K562 (cell line): ENCODE measurements at regions not wholly inside any gene's neighbourhood (a gene's known extent, or its start where the extent isn't known, plus 50 kb on each side); places are given as distances from the start of the nearest gene placed in this dataset.

ENCODE experiments used
- ATAC-seq: fragments of 200-7000 bp; cut with Tn5 transposase; 3 replicates; pipeline ENCODE4 v1.9.1; 2020; ENCODE audit warnings: moderate library complexity
- BruUV-seq: library from RNA; stranded (reverse); fragments of 400-500 nt; replicated peaks from 2 replicates; lab custom pipeline; 2021; lab: Mats Ljungman, UMichigan
- CTCF ChIA-PET: fragments of 300-600 bp; formaldehyde crosslinking; extraction: SDS; loops from one replicate; lab custom pipeline; 2021; ENCODE audit warnings: low intra/inter-chr PET ratio; lab: Yijun Ruan, JAX
- POLR2A ChIA-PET: fragments of 300-600, 350-650 bp; sonication (Branson Sonifier 250); formaldehyde crosslinking; extraction: SDS; loops from one replicate; lab custom pipeline; 2021; ENCODE audit warnings: antibody characterized with exemption, inconsistent platforms; lab: Yijun Ruan, JAX
- DNase-seq, 4 experiments: peaks; one replicate each; pipeline versions ENCODE4 v3.0.0 to v3.0.0-alpha.2; 2011 to 2018; ENCODE audit warnings: low spot score in 3 of 4, mixed read lengths in 3 of 4; ENCODE audit errors: extremely low read depth in 1 of 4
- FAIRE-seq: peaks from 2 replicates; lab custom pipeline; 2011; peaks lifted over from hg19 to GRCh38; lab: Jason Lieb, UNC
- H2AFZ ChIP-seq: 2 replicates; pipeline ENCODE4 v1.6.0; 2011; ENCODE audit warnings: low read depth, low read length, control low read depth, inconsistent platforms
- H3K27ac ChIP-seq: fragments of 200-600 bp; 3 replicates; pipeline ENCODE4 v1.8.0; 2011; ENCODE audit warnings: low read depth, mild to moderate bottlenecking, control low read depth, inconsistent platforms, low read length, moderate library complexity, mixed read lengths; ENCODE audit errors: extremely low read depth
- H3K27me3 ChIP-seq, 2 experiments: fragments of 300-600 bp in 1 of 2; 2 replicates in 1 of 2; 3 replicates in 1 of 2; pipeline versions ENCODE4 v1.6.0 to v1.8.0; 2011; ENCODE audit warnings: inconsistent platforms in 2 of 2, low read length in 2 of 2, mild to moderate bottlenecking in 1 of 2, mixed read lengths in 1 of 2, moderate library complexity in 1 of 2; ENCODE audit not compliant: control insufficient read depth in 2 of 2, insufficient read depth in 2 of 2
- H3K36me3 ChIP-seq: fragments of 300-600 bp; 3 replicates; pipeline ENCODE4 v1.8.0; 2011; ENCODE audit warnings: mild to moderate bottlenecking, low read length, inconsistent platforms; ENCODE audit not compliant: control insufficient read depth, insufficient read depth
- H3K4me1 ChIP-seq, 2 experiments: fragments of 200-600 bp in 1 of 2; replicated peaks in 1 of 2; 2 replicates in 1 of 2; 3 replicates in 1 of 2; pipeline versions ENCODE4 v1.5.1 to v1.8.0; 2011; ENCODE audit warnings: inconsistent platforms in 2 of 2, low read length in 2 of 2, mild to moderate bottlenecking in 1 of 2, mixed read lengths in 1 of 2, moderate library complexity in 1 of 2; ENCODE audit not compliant: control insufficient read depth in 2 of 2, insufficient read depth in 2 of 2
- H3K4me2 ChIP-seq: 2 replicates; pipeline ENCODE4 v1.6.1; 2011; ENCODE audit warnings: low read length, control low read depth, inconsistent platforms, mixed read lengths; ENCODE audit not compliant: insufficient read depth
- H3K4me3 ChIP-seq: fragments of 200-600 bp; sonication (generic), shearing (Covaris generic); 2 replicates; pipeline ENCODE4 v1.5.1; 2016; ENCODE audit warnings: control low read depth, inconsistent platforms
- H3K79me2 ChIP-seq: fragments of 200-600 bp; 3 replicates; pipeline ENCODE4 v1.8.0; 2011; ENCODE audit warnings: low read length, inconsistent platforms; ENCODE audit not compliant: control insufficient read depth, insufficient read depth
- H3K9ac ChIP-seq, 2 experiments: 2 replicates each; pipeline versions ENCODE4 v1.6.0 to v1.6.1; 2011; ENCODE audit warnings: low read depth in 2 of 2, low read length in 2 of 2, control low read depth in 1 of 2, inconsistent platforms in 1 of 2, mild to moderate bottlenecking in 1 of 2, mixed read lengths in 1 of 2; ENCODE audit not compliant: insufficient read depth in 1 of 2
- H3K9me1 ChIP-seq: one replicate; pipeline ENCODE4 v1.6.0; 2011; ENCODE audit warnings: inconsistent platforms, mild to moderate bottlenecking, low read length, moderate library complexity; ENCODE audit not compliant: control insufficient read depth, insufficient read depth
- H3K9me3 ChIP-seq: replicated peaks from 2 replicates; pipeline ENCODE4 v1.5.1; 2011; ENCODE audit warnings: low read depth, low read length, inconsistent platforms; ENCODE audit not compliant: control insufficient read depth, insufficient read depth
- H4K20me1 ChIP-seq: replicated peaks from 2 replicates; pipeline ENCODE4 v1.6.1; 2011; ENCODE audit warnings: low read length, inconsistent platforms, mixed read lengths; ENCODE audit not compliant: control insufficient read depth, insufficient read depth
- BRD9 ChIP-seq: fragments of 450-650 bp; IDR thresholded peaks from 2 replicates; pipeline ENCODE4 v1.6.1; 2018; ENCODE audit warnings: low read depth; ENCODE audit not compliant: partially characterized antibody
- EP400 ChIP-seq: fragments of 450-650 bp; IDR thresholded peaks from 2 replicates; pipeline ENCODE4 v1.6.1; 2017; ENCODE audit warnings: antibody characterized with exemption, mild to moderate bottlenecking, moderate library complexity
- FOXK1 ChIP-seq: sonication (generic); formaldehyde crosslinking; IDR thresholded peaks from 2 replicates; pipeline ENCODE4 v1.8.0; 2022; ENCODE audit warnings: missing genetic modification reagents, mild to moderate bottlenecking, borderline replicate concordance
- GABPB1 ChIP-seq: sonication (generic); formaldehyde crosslinking; IDR thresholded peaks from 2 replicates; pipeline ENCODE4 v1.8.0; 2022; ENCODE audit warnings: mild to moderate bottlenecking, missing genetic modification reagents
- HES1 ChIP-seq: fragments of 450-650 bp; IDR thresholded peaks from 2 replicates; pipeline ENCODE4 v1.6.1; 2016; ENCODE audit warnings: low read depth, mild to moderate bottlenecking, moderate library complexity
- IFI16 ChIP-seq: fragments of 250-450 bp; sonication (Bioruptor Pico); IDR thresholded peaks from 2 replicates; pipeline ENCODE4 v2.1.2; 2022; ENCODE audit warnings: mild to moderate bottlenecking, inconsistent platforms
- MAFF ChIP-seq: IDR thresholded peaks from 2 replicates; pipeline ENCODE4 v1.6.1; 2012; ENCODE audit warnings: low read length, improper control_type of control experiment
- MTA1 ChIP-seq: fragments of 450-650 bp; IDR thresholded peaks from 2 replicates; pipeline ENCODE4 v1.6.1; 2017; ENCODE audit warnings: borderline replicate concordance
- PTTG1 ChIP-seq: fragments of 450-650 bp; IDR thresholded peaks from 2 replicates; pipeline ENCODE4 v1.6.1; 2016; ENCODE audit warnings: low read depth, mild to moderate bottlenecking, missing genetic modification characterization, missing compliant biosample characterization
- RBM15 ChIP-seq: fragments of 200-400 bp; formaldehyde crosslinking; IDR thresholded peaks from 2 replicates; pipeline ENCODE4 v1.6.1; 2018; ENCODE audit warnings: mild to moderate bottlenecking, low read length, moderate library complexity; ENCODE audit not compliant: insufficient read depth
- SMARCA5 ChIP-seq: fragments of 450-650 bp; IDR thresholded peaks from 2 replicates; pipeline ENCODE4 v1.6.1; 2016
- SNAPC5 ChIP-seq: fragments of 250-450 bp; sonication (Bioruptor Pico); IDR thresholded peaks from 2 replicates; pipeline ENCODE4 v1.8.0; 2021; ENCODE audit warnings: moderate library complexity, mild to moderate bottlenecking, inconsistent platforms
- STAG1 ChIP-seq: sonication (generic); formaldehyde crosslinking; IDR thresholded peaks from 2 replicates; pipeline ENCODE4 v1.5.0; 2020; ENCODE audit warnings: missing genetic modification reagents, borderline replicate concordance
- TAL1 ChIP-seq: fragments of 450-650 bp; IDR thresholded peaks from 2 replicates; pipeline ENCODE4 v1.6.1; 2016; ENCODE audit warnings: mild to moderate bottlenecking
- TCFL5 ChIP-seq: fragments of 250-450 bp; sonication (Bioruptor Pico); conservative IDR thresholded peaks from 2 replicates; pipeline ENCODE4 v1.6.1; 2021; ENCODE audit warnings: mild to moderate bottlenecking, moderate library complexity, matching md5 sums
- TFAM ChIP-seq: fragments of 250-450 bp; sonication (Bioruptor Pico); conservative IDR thresholded peaks from 2 replicates; pipeline ENCODE4 v1.5.0; 2021; ENCODE audit warnings: mild to moderate bottlenecking, moderate library complexity
- ZBTB34 ChIP-seq: fragments of 250-450 bp; sonication (Bioruptor Pico); IDR thresholded peaks from 2 replicates; pipeline ENCODE4 v1.8.0; 2021; ENCODE audit warnings: mild to moderate bottlenecking, moderate library complexity
- WGBS: fragments of 100-300 bp; shearing (Covaris generic); methylation state at CpG from one replicate; pipeline ENCODE4 v1.1.6; 2016; ENCODE audit warnings: low coverage, mixed read lengths; ENCODE audit not compliant: insufficient coverage; ENCODE audit errors: missing lambda C conversion rate; 5-methylcytosine and 5-hydroxymethylcytosine counted together
- in situ Hi-C: fragments of 300-500 bp; cut with MboI; formaldehyde crosslinking; loops from 4 replicates; pipeline ENCODE4 v1.15.0; 2018; ENCODE audit warnings: inconsistent platforms, mixed read lengths
- intact Hi-C: fragments of 100-400 bp; cut with micrococcal nuclease; formaldehyde crosslinking; loops from 2 replicates; pipeline ENCODE4 v1.14.2; 2022

GRCh38 chr11:121767433-121767832 is 314.7 kb upstream of the SORL1-AS1 start:
- no peaks in the 10 kb centered on the region for H3K9me3 ChIP-seq
- DNase-seq = no peak
- BruUV-seq = no TSS peak
- H3K4me2 ChIP-seq = no peak overlapping the region
- no peaks in the 10 kb centered on the region for H3K27me3 ChIP-seq
- TF ChIP-seq FOXK1 (CRISPR knock-in tag) (no peak), MAFF (no peak), PTTG1 (tag) (no peak), ZBTB34 (CRISPR knock-in tag) (no peak), TFAM (CRISPR knock-in tag) (no peak), SNAPC5 (CRISPR knock-in tag) (no peak), IFI16 (no peak), BRD9 (no peak), TAL1 (no peak), EP400 (no peak), HES1 (no peak), MTA1 (no peak), RBM15 (no peak), SMARCA5 (no peak), TCFL5 (CRISPR knock-in tag) (no peak), STAG1 (CRISPR knock-in tag) (no peak), GABPB1 (CRISPR knock-in tag) (no peak)
- TF ChIP-seq, all 486 proteins: peak for 0
- no peak overlapping the region for H2AFZ ChIP-seq
- H3K9ac ChIP-seq = no peak overlapping the region
- no peak overlapping the region for H3K4me3 ChIP-seq
- no peak overlapping the region for H3K27ac ChIP-seq
- in situ Hi-C loops = no loop called here
- no peaks in the 10 kb centered on the region for H3K36me3 ChIP-seq
- WGBS = 4% methylated on average over 3 of the region's 3 CpGs
- H3K9me1 ChIP-seq = no peaks in the 10 kb centered on the region
- H3K79me2 ChIP-seq = no peaks in the 10 kb centered on the region
- POLR2A ChIA-PET = no interaction called here
- H3K4me1 ChIP-seq = no peaks in the 10 kb centered on the region
- intact Hi-C loops = no loop called here
- CTCF ChIA-PET = no interaction called here
- H4K20me1 ChIP-seq = no peaks in the 10 kb centered on the region
- FAIRE-seq (no peak), ATAC-seq (no peak)
